GM12878 (cell line): ENCODE measurements at regions not wholly inside any gene's neighbourhood (a gene's known extent, or its start where the extent isn't known, plus 50 kb on each side); places are given as distances from the start of the nearest gene placed in this dataset.

Source experiments
- BCL11A ChIP-seq: IDR thresholded peaks from 2 replicates; pipeline ENCODE4 v1.6.1; 2011; ENCODE audit warnings: low read depth, low read length
- BRCA1 ChIP-seq: IDR thresholded peaks from 2 replicates; pipeline ENCODE4 v1.6.1; 2011; ENCODE audit warnings: low read depth, low read length, improper control_type of control experiment
- CEBPZ ChIP-seq: fragments of 150-350 bp; IDR thresholded peaks from 2 replicates; pipeline ENCODE4 v1.6.1; 2016; ENCODE audit warnings: low read depth, low read length
- CHD1 ChIP-seq: IDR thresholded peaks from 2 replicates; pipeline ENCODE4 v1.6.1; 2012; ENCODE audit warnings: low read depth, low read length, improper control_type of control experiment
- KDM1A ChIP-seq: fragments of 200-600 bp; sonication (generic); IDR thresholded peaks from 2 replicates; pipeline ENCODE4 v1.6.1; 2016; ENCODE audit warnings: borderline replicate concordance
- MAX ChIP-seq: IDR thresholded peaks from 2 replicates; pipeline ENCODE4 v1.6.1; 2012; ENCODE audit warnings: low read depth, low read length, improper control_type of control experiment
- MEF2B ChIP-seq: fragments of 450-650 bp; IDR thresholded peaks from 2 replicates; pipeline ENCODE4 v1.6.1; 2018; ENCODE audit warnings: mild to moderate bottlenecking, moderate library complexity; ENCODE audit not compliant: partially characterized antibody, poor library complexity, severe bottlenecking
- MTA2 ChIP-seq: fragments of 450-650 bp; IDR thresholded peaks from 2 replicates; pipeline ENCODE4 v1.6.1; 2016; ENCODE audit warnings: low read depth, mild to moderate bottlenecking, moderate library complexity
- MYC ChIP-seq: IDR thresholded peaks from 2 replicates; pipeline ENCODE4 v1.6.1; 2011; ENCODE audit warnings: mild to moderate bottlenecking, low read length, moderate library complexity, inconsistent platforms; ENCODE audit not compliant: insufficient read depth, insufficient replicate concordance, insufficient read length, severe bottlenecking
- NKRF ChIP-seq: fragments of 450-650 bp; conservative IDR thresholded peaks from 2 replicates; pipeline ENCODE4 v1.6.1; 2017; ENCODE audit warnings: mild to moderate bottlenecking, moderate library complexity
- SKIL ChIP-seq: fragments of 450-650 bp; IDR thresholded peaks from 2 replicates; pipeline ENCODE4 v1.6.1; 2017; ENCODE audit warnings: mild to moderate bottlenecking, low read depth, inconsistent platforms; ENCODE audit not compliant: poor library complexity, severe bottlenecking
- SUZ12 ChIP-seq: fragments of 200-600 bp; sonication (generic); IDR thresholded peaks from one replicate; pipeline ENCODE4 v1.6.1; 2018; ENCODE audit warnings: antibody characterized with exemption, mild to moderate bottlenecking; ENCODE audit not compliant: unreplicated experiment
- USF1 ChIP-seq: IDR thresholded peaks from 2 replicates; pipeline ENCODE4 v1.6.1; 2011; ENCODE audit warnings: borderline replicate concordance, low read depth, mild to moderate bottlenecking, moderate library complexity, mixed read lengths, low read length; ENCODE audit not compliant: insufficient read depth; ENCODE audit errors: extremely low read length
- ZNF217 ChIP-seq: fragments of 450-650 bp; IDR thresholded peaks from 2 replicates; pipeline ENCODE4 v1.6.1; 2017; ENCODE audit warnings: antibody characterized with exemption, mild to moderate bottlenecking
- ZNF24 ChIP-seq: fragments of 450-650 bp; IDR thresholded peaks from 2 replicates; pipeline ENCODE4 v1.6.1; 2017; ENCODE audit warnings: antibody characterized with exemption, mild to moderate bottlenecking
- ZNF687 ChIP-seq: fragments of 450-650 bp; IDR thresholded peaks from 2 replicates; pipeline ENCODE4 v1.6.1; 2017; ENCODE audit warnings: mild to moderate bottlenecking, moderate library complexity

- TF ChIP-seq BCL11A: peak; percentile 58
- TF ChIP-seq CEBPZ: no peak
- TF ChIP-seq USF1: no peak
- no peak for TF ChIP-seq SUZ12
- no peak for TF ChIP-seq BRCA1
- TF ChIP-seq NKRF: no peak
- TF ChIP-seq MYC: no peak
- no peak for TF ChIP-seq CHD1
- TF ChIP-seq MAX: no peak
- TF ChIP-seq ZNF687: peak; percentile 56
- peak; percentile 69 for TF ChIP-seq MEF2B
- TF ChIP-seq MTA2: peak; percentile 77
- TF ChIP-seq SKIL: peak; percentile 89
- peak; percentile 63; the same call in 1 of the 2 replicates for TF ChIP-seq ZNF24
- peak; percentile 56; the same call in 1 of the 2 replicates for TF ChIP-seq ZNF217
- TF ChIP-seq KDM1A: no peak
Observed at GRCh38 chr13:31965361-31966066, 66.1 kb upstream of the FRY start (continued).
